AG08395 (cell line): ENCODE measurements at regions not wholly inside any gene's neighbourhood (a gene's known extent, or its start where the extent isn't known, plus 50 kb on each side); places are given as distances from the start of the nearest gene placed in this dataset.

Experiments used
- DNase-seq: peaks from one replicate; pipeline ENCODE4 v3.0.0; 2012; ENCODE audit warnings: mixed read lengths, low spot score

DNA sequence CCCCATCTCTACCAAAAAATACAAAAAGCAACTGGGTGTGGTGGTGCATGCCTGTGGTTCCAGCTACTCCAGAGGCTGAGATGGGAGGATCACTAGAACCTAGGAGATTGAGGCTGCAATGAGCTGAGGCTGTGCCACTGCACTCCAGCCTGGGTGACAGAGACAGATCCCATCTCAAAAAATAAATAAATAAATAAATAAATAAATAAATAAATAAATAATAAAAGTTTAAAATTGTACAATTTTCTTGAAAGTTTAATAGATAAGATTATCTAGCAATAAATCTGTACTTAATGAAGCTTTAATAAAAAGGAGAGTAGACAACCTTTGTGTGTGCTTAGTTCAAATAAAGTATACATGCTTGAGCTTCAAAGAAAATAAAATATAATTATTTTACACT is 310.0 kb upstream of the LRIG3 start:
- no peak for DNase-seq

DNA sequence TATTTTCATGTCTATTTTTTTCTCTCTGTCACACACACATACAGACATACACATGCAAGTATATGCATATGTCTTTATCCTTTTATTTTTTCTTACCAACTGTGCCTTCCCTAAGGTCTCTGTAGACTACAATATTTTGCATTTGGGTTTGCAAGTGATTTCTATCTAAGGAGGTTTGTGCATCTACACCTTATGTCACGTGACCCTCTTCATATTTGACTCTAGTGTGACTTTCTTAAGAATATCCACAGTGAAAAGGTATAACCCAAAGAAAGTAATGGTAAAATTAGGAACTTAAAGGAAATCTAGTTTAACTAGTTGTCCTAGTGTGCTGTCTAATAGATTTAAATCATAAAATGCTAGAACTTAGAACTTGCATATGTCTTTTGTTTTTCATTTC is 298.8 kb upstream of the LRIG3 start:
- DNase-seq: no peak

- DNase-seq: no peak
Measured at GRCh38 chr12:59196989-59197388, 276.7 kb upstream of the LRIG3 start.

DNA sequence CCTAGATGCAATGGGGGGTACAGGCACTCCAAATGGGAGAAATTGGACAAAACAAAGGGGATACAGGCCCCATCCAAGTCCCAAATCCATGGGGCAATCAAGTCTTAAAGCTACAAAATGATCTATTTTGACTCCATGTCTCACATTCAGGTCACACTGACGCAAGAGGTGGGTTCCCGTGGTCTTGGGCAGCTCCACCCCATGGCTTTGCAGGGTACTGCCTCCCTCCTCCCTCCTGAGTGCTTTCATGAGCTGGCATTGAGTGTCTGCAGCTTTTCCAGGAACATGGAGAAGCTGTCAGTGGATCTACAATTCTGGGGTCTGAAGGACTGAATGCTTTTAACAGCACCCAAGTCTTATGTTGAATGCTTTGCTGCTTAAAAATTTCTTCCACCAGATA is 274.5 kb upstream of the LRIG3 start:
- no peak for DNase-seq

DNA sequence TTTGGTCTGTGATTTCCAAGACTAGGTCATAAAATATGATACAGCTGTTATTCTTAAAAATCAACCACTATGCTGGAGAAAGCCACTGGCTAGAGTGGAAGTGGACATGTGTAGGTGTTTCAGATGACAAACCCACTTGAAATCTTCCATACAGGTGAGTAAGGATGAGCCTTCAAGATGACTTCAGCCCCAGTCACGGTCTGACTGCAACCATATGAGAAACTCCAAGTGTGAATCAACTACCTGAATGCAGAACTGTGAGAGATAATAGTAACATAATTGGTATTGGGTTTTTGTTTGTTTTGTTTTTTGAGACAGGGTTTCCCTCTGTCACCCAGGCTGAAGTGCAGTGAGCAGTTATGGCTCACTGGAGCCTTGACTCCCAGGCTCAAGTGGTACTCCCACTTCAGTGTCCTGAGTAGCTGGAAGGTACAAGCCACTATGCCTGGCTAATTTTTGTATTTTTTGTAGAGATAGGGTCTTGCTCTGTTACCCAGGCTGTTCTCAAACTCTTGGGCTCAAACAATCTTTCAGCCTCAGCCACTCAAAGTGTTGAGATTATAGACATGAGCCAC is 273.3 kb upstream of the LRIG3 start:
- DNase-seq: no peak

GRCh38 chr12:59191372-59191771 is 271.1 kb upstream of the LRIG3 start:
- no peak for DNase-seq

- DNase-seq: no peak
Measured at GRCh38 chr12:59186451-59186850, 266.1 kb upstream of the LRIG3 start.

DNA sequence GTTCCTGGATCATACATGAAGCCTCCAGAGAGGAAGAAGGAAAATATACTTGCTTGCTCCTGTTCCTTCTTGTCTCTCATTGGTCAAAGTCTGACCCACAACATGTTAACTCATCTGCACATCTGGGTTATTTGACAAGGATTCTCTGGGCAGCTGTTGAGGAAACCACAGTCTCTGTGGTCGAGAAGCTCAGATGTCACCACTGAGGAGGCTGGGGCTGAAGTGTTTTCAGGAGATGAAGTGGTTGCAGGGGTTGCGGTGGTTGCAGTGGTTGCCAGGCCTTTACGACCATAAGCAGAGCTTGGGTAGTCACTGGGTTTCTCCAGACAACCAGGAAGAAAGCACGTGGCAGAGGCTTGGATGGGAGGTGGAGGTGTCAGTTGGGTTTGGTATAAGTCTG is 265.0 kb upstream of the LRIG3 start:
- no peak for DNase-seq

DNA sequence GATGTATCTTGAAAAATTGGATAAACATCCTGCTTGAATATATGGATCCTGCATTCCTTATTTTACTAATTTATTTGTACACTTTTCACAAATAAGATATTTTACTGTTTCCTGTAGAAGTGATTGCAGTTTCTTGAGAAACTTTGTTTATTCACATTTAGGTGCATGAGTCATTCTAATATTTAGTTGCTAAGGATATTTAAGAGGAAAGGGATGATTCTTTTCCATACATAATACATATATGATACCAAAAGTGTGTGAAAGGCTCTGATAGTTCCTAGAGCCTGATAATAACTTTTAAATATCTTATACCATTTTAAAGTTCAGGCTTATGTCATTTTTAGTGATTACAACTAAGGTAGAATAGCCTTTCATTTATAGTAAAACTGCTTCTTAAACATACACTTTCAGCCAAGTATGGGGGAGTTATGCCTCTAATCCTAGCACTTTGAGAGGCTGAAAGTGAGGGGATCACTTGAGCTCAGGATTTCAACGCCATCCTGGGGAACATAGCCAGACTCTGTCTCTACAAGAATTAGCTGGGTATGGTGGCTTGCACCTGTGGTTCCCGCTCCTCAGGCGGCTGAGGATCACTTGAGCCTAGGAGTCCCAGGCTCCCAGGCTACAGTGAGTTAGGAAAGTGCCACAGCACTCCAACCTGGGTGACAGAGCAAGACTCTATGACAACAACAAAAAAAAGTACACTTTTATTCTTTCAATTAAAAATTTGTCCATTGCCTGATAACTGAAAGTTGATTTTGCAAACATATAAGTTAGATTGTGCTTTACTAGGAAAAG is 262.6 kb upstream of the LRIG3 start:
- DNase-seq: no peak

- DNase-seq: no peak
Measured at GRCh38 chr12:59182191-59182590, 261.9 kb upstream of the LRIG3 start.

- DNase-seq: no peak
Measured at GRCh38 chr12:59181196-59181777, 261.0 kb upstream of the LRIG3 start.

GRCh38 chr12:59179231-59179630 is 258.9 kb upstream of the LRIG3 start:
- no peak for DNase-seq

DNA sequence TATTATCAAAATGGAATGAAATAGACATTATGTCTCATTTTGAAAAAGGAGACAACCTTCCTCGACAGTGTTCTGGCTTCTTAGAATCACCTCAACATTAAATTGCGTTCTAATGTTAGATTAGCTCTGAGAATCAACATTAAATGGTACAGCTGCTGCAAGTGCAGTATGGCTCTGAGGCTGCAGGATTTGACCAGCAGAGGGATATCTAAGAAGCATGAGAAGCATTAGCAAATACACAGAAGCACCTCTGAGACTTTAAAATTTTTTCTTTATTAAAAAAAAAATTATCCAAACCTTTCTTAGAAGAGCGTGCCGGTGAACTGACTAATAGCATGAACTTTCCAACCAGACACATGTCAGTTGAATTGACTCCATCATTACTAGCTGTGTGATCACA is 253.4 kb upstream of the LRIG3 start:
- DNase-seq: no peak

- no peak for DNase-seq
Measured at GRCh38 chr12:59168647-59169046, 248.3 kb upstream of the LRIG3 start.

- DNase-seq: no peak
Measured at GRCh38 chr12:59166457-59166856, 246.2 kb upstream of the LRIG3 start.

GRCh38 chr12:59164991-59165718 is 244.9 kb upstream of the LRIG3 start:
- DNase-seq: peak; percentile 35

- no peak for DNase-seq
Measured at GRCh38 chr12:59164226-59164625, 243.9 kb upstream of the LRIG3 start.

DNA sequence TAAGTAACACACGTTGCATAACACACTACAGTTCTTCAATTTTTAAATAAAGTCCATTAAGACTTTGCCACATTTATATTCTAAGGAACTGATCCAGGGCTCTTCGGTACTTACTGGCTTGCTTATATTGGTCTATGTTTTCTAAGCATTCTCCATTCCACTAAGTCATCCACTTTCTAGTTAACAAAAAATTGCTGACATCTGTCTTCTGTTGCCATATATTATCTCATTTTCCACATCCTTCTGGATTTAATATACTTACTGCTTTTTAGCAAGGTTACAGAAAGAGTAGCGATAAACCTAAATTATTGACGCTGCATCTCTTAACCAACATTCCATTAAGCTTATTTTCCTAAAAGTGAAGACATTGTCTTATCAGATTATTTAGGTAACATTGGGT is 238.4 kb upstream of the LRIG3 start:
- no peak for DNase-seq

DNA sequence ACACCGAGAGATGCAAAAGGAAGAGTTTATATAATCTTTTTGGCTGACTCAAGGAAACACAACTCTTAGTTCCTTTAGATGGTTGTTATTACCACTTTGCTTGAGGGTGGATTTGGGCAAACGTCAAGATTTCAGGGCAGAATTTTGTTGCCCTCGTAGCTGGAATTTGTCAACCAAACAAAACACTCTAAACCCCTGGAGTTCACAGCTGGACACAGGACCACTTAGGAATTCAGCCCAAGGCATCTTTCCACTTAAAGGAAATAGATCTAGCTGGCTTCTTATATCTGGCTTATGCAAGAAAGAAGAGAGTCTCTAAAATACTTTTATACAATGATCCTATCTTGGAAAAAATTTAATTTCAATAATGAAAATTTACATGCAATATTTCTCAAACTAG is 237.8 kb upstream of the LRIG3 start:
- DNase-seq: no peak

- DNase-seq: no peak
Measured at GRCh38 chr12:59155448-59155847, 235.1 kb upstream of the LRIG3 start.

GRCh38 chr12:59151243-59151642 is 230.9 kb upstream of the LRIG3 start:
- peak; percentile 67 for DNase-seq

DNA sequence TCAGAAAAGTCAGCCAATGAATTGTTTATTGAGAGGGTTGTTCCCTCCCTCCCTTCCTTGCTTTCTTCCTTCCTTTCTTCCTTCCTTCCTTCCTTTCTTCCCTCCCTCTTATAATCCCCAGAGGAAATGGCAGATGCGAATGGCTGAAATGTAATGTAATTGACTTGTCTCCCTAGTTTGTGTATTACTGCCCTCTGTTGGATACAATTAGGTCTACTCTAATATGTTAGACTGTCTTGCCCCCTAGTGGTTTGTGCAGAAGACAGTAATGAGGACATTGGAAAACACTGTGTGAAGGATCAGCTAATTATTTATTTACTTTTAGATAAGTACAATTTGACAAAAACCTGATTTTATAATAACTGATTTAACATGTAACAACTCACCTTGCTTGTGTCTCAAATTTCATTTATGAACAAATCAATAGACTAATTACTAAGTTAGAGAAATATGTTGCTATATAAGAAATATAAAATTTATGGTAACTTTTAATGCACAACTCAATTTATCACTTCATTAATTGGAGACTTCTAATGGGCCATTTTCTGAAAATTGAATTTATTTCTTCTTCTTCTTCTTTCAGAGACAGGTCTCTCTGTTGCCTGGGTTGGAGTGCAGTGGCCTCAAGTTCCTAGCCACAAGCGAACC is 229.8 kb upstream of the LRIG3 start:
- peak; percentile 62 for DNase-seq
